Mesenchymal stem cell (in vitro differentiated cells and primary cell): ENCODE measurements at regions not wholly inside any gene's neighbourhood (a gene's known extent, or its start where the extent isn't known, plus 50 kb on each side); places are given as distances from the start of the nearest gene placed in this dataset.

Experiments
- DNase-seq: peaks from one replicate; pipeline ENCODE4 v3.0.0-alpha.2; 2013
- H2AFZ ChIP-seq: one replicate; pipeline ENCODE4 v1.6.1; 2013; ENCODE audit warnings: low read depth, mild to moderate bottlenecking, control low read depth, inconsistent platforms, low read length, moderate library complexity
- H2AK5ac ChIP-seq: 2 replicates; pipeline ENCODE4 v1.6.1; 2013; ENCODE audit warnings: low read length, moderate library complexity, mild to moderate bottlenecking, inconsistent platforms; ENCODE audit not compliant: severe bottlenecking
- H2BK120ac ChIP-seq: one replicate; pipeline ENCODE4 v1.6.1; 2013; ENCODE audit warnings: low read depth, mild to moderate bottlenecking, inconsistent platforms, low read length, moderate library complexity
- H2BK12ac ChIP-seq, 2 experiments: one replicate each; pipeline ENCODE4 v1.6.1; 2013; ENCODE audit warnings: inconsistent platforms in 2 of 2, low read length in 2 of 2, mild to moderate bottlenecking in 2 of 2, moderate library complexity in 2 of 2, control low read depth in 1 of 2
- H2BK15ac ChIP-seq: one replicate; pipeline ENCODE4 v1.6.1; 2013; ENCODE audit warnings: mild to moderate bottlenecking, low read depth, inconsistent platforms; ENCODE audit not compliant: poor library complexity, severe bottlenecking
- H2BK5ac ChIP-seq: 2 replicates; pipeline ENCODE4 v1.6.1; 2013; ENCODE audit warnings: low read depth, mild to moderate bottlenecking, low read length, control low read depth, inconsistent platforms; ENCODE audit not compliant: poor library complexity, severe bottlenecking
- H3K14ac ChIP-seq, 2 experiments: one replicate each; pipeline ENCODE4 v1.6.1; 2013; ENCODE audit warnings: inconsistent platforms in 2 of 2, low read length in 2 of 2, control low read depth in 1 of 2, mild to moderate bottlenecking in 1 of 2, moderate library complexity in 1 of 2
- H3K18ac ChIP-seq, 2 experiments: one replicate each; pipeline ENCODE4 v1.6.1; 2013; ENCODE audit warnings: inconsistent platforms in 2 of 2, low read length in 2 of 2, control low read depth in 1 of 2, low read depth in 1 of 2, mild to moderate bottlenecking in 1 of 2
- H3K23ac ChIP-seq, 2 experiments: one replicate each; pipeline ENCODE4 v1.6.1; 2013; ENCODE audit warnings: inconsistent platforms in 2 of 2, low read length in 2 of 2, mild to moderate bottlenecking in 2 of 2, moderate library complexity in 2 of 2, control low read depth in 1 of 2
- H3K27ac ChIP-seq: 2 replicates; pipeline ENCODE4 v1.5.1; 2013; ENCODE audit warnings: mild to moderate bottlenecking, moderate library complexity, low read length, control low read depth, inconsistent platforms; ENCODE audit not compliant: poor library complexity, severe bottlenecking
- H3K27me3 ChIP-seq, 2 experiments: 2 replicates each; pipeline versions ENCODE4 v1.6.1 to v1.7.0; 2013; ENCODE audit warnings: low read length in 2 of 2, mild to moderate bottlenecking in 2 of 2, moderate library complexity in 2 of 2, control low read depth in 1 of 2, inconsistent platforms in 1 of 2; ENCODE audit not compliant: control insufficient read depth in 1 of 2, insufficient read depth in 1 of 2
- H3K36me3 ChIP-seq, 2 experiments: 2 replicates each; pipeline versions ENCODE4 v1.6.1 to v1.7.0; 2013; ENCODE audit warnings: low read length in 2 of 2, control low read depth in 1 of 2, inconsistent platforms in 1 of 2, low read depth in 1 of 2, mild to moderate bottlenecking in 1 of 2; ENCODE audit not compliant: insufficient read depth in 2 of 2, control insufficient read depth in 1 of 2
- H3K4ac ChIP-seq, 2 experiments: one replicate each; pipeline ENCODE4 v1.6.1; 2013; ENCODE audit warnings: inconsistent platforms in 2 of 2, low read length in 2 of 2, mild to moderate bottlenecking in 2 of 2, moderate library complexity in 2 of 2, control low read depth in 1 of 2, low read depth in 1 of 2
- H3K4me1 ChIP-seq: 2 replicates; pipeline ENCODE4 v1.6.1; 2013; ENCODE audit warnings: low read depth, low read length, control low read depth; ENCODE audit not compliant: control insufficient read depth, insufficient read depth
- H3K4me2 ChIP-seq: 2 replicates; pipeline ENCODE4 v1.6.1; 2013; ENCODE audit warnings: low read length, mild to moderate bottlenecking, inconsistent platforms; ENCODE audit not compliant: poor library complexity, severe bottlenecking
- H3K4me3 ChIP-seq, 2 experiments: 2 replicates each; pipeline versions ENCODE4 v1.5.1 to v1.7.0; 2013; ENCODE audit warnings: low read length in 2 of 2, mild to moderate bottlenecking in 2 of 2, control low read depth in 1 of 2, low read depth in 1 of 2; ENCODE audit not compliant: insufficient read depth in 1 of 2
- H3K79me1 ChIP-seq: replicated peaks from 2 replicates; pipeline ENCODE4 v1.6.1; 2013; ENCODE audit warnings: mild to moderate bottlenecking, control low read depth, low read length, inconsistent platforms; ENCODE audit not compliant: poor library complexity, severe bottlenecking
- H3K9ac ChIP-seq: 2 replicates; pipeline ENCODE4 v1.7.0; 2013; ENCODE audit warnings: mild to moderate bottlenecking, low read length, moderate library complexity
- H3K9me3 ChIP-seq: 2 replicates; pipeline ENCODE4 v1.7.0; 2013; ENCODE audit warnings: mild to moderate bottlenecking, low read length; ENCODE audit not compliant: control insufficient read depth
- H4K8ac ChIP-seq: one replicate; pipeline ENCODE4 v1.6.1; 2013; ENCODE audit warnings: inconsistent platforms, mild to moderate bottlenecking, low read length, moderate library complexity
- H4K91ac ChIP-seq: one replicate; pipeline ENCODE4 v1.6.1; 2013; ENCODE audit warnings: mild to moderate bottlenecking, low read length, inconsistent platforms
- WGBS: methylation state at CpG from one replicate; pipeline ENCODE4 v1.1.7; 2013; ENCODE audit warnings: mixed read lengths; 5-methylcytosine and 5-hydroxymethylcytosine counted together

DNA sequence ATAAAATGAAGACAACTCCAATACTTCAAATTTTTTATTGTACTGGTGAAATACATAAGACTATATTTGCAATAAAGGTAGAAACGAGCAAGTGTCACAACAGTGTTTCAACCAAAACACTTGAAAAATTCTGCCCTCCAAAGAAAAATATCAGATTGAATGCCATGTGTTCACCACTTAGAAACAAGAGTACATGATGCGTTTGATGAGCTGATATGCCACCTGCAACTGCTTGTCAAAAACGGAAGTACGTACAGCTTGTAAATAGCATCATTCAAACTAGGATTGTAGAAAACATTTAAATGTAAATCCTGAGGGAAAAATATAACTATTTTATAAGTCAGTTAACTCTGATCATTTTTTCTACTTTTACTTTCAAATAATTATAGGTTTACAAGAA, 276.1 kb downstream of the ANTXR2 start:
- Histone ChIP-seq H4K8ac (no peak overlapping the region), H3K23ac (no peak overlapping the region), H3K9ac (no peak overlapping the region), H3K9me3 (peaks cover 5% of the 10 kb centered on the region), H3K4me2 (no peak overlapping the region), H3K4me1 (no peaks in the 10 kb centered on the region), H2BK12ac (no peak overlapping the region), H4K91ac (no peak overlapping the region), H3K79me1 (no peaks in the 10 kb centered on the region), H2AFZ (no peak overlapping the region), H2BK15ac (no peak overlapping the region), H3K27me3 (no peaks in the 10 kb centered on the region), H3K4me3 (no peak overlapping the region), H3K14ac (no peak overlapping the region), H2BK120ac (no peak overlapping the region), H3K27ac (no peak overlapping the region), H3K36me3 (no peaks in the 10 kb centered on the region), H3K4ac (no peak overlapping the region), H2AK5ac (no peak overlapping the region), H2BK5ac (no peak overlapping the region), H3K18ac (no peak overlapping the region)
- WGBS = 78% methylated on average over 2 of the region's 4 CpGs
- DNase-seq = no peak

DNA sequence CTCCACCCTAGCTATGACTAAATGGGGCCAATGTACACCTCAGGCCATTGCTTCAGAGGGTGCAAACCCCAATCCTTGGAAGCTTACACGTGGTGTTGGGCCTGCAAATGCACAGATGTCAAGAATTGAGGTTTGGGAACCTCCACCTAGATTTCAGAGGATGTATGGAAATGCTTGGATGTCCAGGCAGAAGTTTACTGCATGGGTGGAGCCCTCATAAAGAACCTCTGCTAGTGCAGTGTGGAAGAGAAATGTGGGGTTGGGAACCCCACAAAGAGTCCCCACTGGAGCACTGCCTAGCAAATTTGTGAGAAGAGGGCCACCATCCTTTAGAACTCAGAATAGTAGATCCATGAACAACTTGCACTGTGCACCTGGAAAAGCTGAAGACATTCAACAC, 284.1 kb downstream of the ANTXR2 start:
- Histone ChIP-seq H3K4me1 (no peaks in the 10 kb centered on the region), H2BK5ac (no peak overlapping the region), H3K4ac (no peak overlapping the region), H2AK5ac (no peak overlapping the region), H3K4me2 (no peak overlapping the region), H3K27ac (no peak overlapping the region), H3K18ac (no peak overlapping the region), H3K36me3 (no peaks in the 10 kb centered on the region), H3K4me3 (no peak overlapping the region), H3K9ac (no peak overlapping the region), H3K79me1 (no peaks in the 10 kb centered on the region), H3K27me3 (no peaks in the 10 kb centered on the region), H2BK120ac (no peak overlapping the region), H3K9me3 (peaks cover 20% of the 10 kb centered on the region), H2BK15ac (no peak overlapping the region), H4K91ac (no peak overlapping the region), H4K8ac (no peak overlapping the region), H3K14ac (no peak overlapping the region), H2AFZ (no peak overlapping the region), H2BK12ac (no peak overlapping the region), H3K23ac (no peak overlapping the region)
- WGBS = 0% methylated on average over 1 of the region's 1 CpG
- no peak for DNase-seq

DNA sequence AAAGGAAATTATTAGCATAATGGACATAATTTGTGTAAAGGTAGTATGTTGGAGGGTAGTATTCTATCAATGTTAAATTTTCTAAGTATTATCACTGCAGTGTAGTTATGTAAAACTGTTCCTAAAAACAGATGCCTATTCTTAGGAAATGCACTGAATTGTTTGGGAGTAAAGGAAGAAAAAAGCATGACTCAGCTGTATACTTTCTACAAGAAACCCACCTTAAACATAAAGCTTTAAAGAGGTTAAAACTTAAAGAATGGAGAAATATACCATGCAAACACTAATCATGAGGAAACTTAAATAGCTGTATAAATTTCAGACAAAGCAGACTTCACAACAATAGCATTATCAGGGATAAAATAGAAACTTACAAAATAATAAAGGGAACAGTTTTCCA, 292.9 kb downstream of the ANTXR2 start:
- no peak overlapping the region for H2AFZ ChIP-seq
- H3K27me3 ChIP-seq = no peaks in the 10 kb centered on the region
- no peak overlapping the region for H4K8ac ChIP-seq

DNA sequence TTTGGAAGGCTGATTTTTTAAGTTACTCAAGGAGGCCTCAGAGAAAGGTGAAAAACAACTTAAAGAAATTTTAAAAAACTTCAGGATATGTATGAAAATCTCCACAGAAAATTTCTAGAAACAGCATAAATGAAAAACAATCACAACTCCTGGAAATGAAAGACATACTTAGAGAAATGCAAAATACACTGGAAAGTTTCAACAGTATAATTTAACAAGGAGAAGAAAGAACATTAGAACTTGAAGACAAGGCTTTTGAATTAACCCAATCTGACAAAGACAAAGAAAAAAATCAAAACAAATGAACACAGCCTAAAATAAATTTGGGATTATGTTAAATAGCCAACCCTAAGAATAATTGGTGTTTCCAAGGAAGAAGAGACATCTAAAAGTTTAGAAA, 300.5 kb downstream of the ANTXR2 start:
- no peak overlapping the region for H3K14ac ChIP-seq
- no peak for DNase-seq
- no peak overlapping the region for H2BK15ac ChIP-seq
- no peaks in the 10 kb centered on the region for H3K79me1 ChIP-seq
- no peaks in the 10 kb centered on the region for H3K36me3 ChIP-seq
- H2BK120ac ChIP-seq = no peak overlapping the region
- H4K8ac ChIP-seq = no peak overlapping the region
- no peak overlapping the region for H3K4me3 ChIP-seq
- no peaks in the 10 kb centered on the region for H3K27me3 ChIP-seq
- no peak overlapping the region for H3K4me2 ChIP-seq
- H3K27ac ChIP-seq = no peak overlapping the region
- no peak overlapping the region for H2BK12ac ChIP-seq
- H2AFZ ChIP-seq = no peak overlapping the region
- peak overlapping the region; percentile 8 for H2BK5ac ChIP-seq
- H3K4ac ChIP-seq = no peak overlapping the region
- H3K9ac ChIP-seq = no peak overlapping the region
- no peak overlapping the region for H3K23ac ChIP-seq
- peaks cover 61% of the 10 kb centered on the region for H3K9me3 ChIP-seq
- no peak overlapping the region for H2AK5ac ChIP-seq
- no peaks in the 10 kb centered on the region for H3K4me1 ChIP-seq
- H3K18ac ChIP-seq = no peak overlapping the region
- no peak overlapping the region for H4K91ac ChIP-seq

More for the DNA sequence above, 292.9 kb downstream of the ANTXR2 start:
- no peak overlapping the region for H2BK15ac ChIP-seq
- no peak overlapping the region for H3K4me2 ChIP-seq
- H3K23ac ChIP-seq = no peak overlapping the region
- H2BK12ac ChIP-seq = no peak overlapping the region
- H3K27ac ChIP-seq = no peak overlapping the region
- no peak overlapping the region for H3K9ac ChIP-seq
- no peak overlapping the region for H2AK5ac ChIP-seq
- no peak overlapping the region for H2BK120ac ChIP-seq
- H3K4me1 ChIP-seq = no peaks in the 10 kb centered on the region
- no peak overlapping the region for H4K91ac ChIP-seq
- H3K18ac ChIP-seq = no peak overlapping the region
- H3K79me1 ChIP-seq = no peaks in the 10 kb centered on the region
- H3K36me3 ChIP-seq = no peaks in the 10 kb centered on the region
- H2BK5ac ChIP-seq = no peak overlapping the region
- H3K4me3 ChIP-seq = no peak overlapping the region
- no peak overlapping the region for H3K14ac ChIP-seq
- peaks cover 9% of the 10 kb centered on the region for H3K9me3 ChIP-seq
- no peak overlapping the region for H3K4ac ChIP-seq
- no peak for DNase-seq
